ENCODE measurements at regions not wholly inside any gene's neighbourhood (a gene's known extent, or its start where the extent isn't known, plus 50 kb on each side); places are given as distances from the start of the nearest gene placed in this dataset.
"Not testable (repeated sequence)": the region's sequence is repeated elsewhere in the genome, so short reads cannot be mapped to it uniquely, and the experiment has no call there.

DNA sequence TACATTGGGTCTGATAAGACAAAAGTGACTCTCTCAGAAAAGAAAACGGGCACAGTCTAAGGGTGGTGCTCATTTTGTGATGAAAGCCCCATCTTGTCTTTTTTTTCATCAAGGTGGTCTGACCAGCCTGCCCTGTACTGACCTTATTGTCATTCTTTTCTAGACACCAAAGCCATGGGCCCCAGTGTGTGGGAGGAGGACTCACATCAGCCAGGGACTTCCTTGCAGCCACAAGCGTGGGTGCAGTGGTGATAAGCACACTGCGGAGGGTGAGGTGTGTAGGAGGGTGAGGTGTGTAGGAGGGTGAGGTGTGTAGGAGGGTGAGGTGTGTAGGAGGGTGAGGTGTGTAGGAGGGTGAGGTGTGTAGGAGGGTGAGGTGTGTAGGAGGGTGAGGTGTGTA, 145.2 kb downstream of the DLL1 start:
- not testable (repeated sequence) for TF ChIP-seq EZH2 (IDR thresholded peaks at IDR 0.05; ENCODE audit: insufficient read depth, poor library complexity, severe bottlenecking); EZH2phosphoT487 (IDR thresholded peaks at IDR 0.05; ENCODE audit: insufficient read depth, low read depth)
